HG03565 (cell line): ENCODE measurements at regions not wholly inside any gene's neighbourhood (a gene's known extent, or its start where the extent isn't known, plus 50 kb on each side); places are given as distances from the start of the nearest gene placed in this dataset.
"Not testable (repeated sequence)": the region's sequence is repeated elsewhere in the genome, so short reads cannot be mapped to it uniquely, and the experiment has no call there.

ENCODE experiments used
- ATAC-seq: cut with Tn5 transposase; IDR thresholded peaks from one replicate; pipeline ENCODE4 v1.9.1; 2021; ENCODE audit warnings: mild to moderate bottlenecking, moderate library complexity; ENCODE audit not compliant: unreplicated experiment

GRCh38 chr1:196005426-196005825, 602.8 kb downstream of the KCNT2 start:
- ATAC-seq = no peak

- ATAC-seq = not testable (repeated sequence)
Measured at GRCh38 chr1:196004388-196004787, 603.9 kb downstream of the KCNT2 start.

- no peak for ATAC-seq
Measured at GRCh38 chr1:196002906-196003305, 605.3 kb downstream of the KCNT2 start.

GRCh38 chr1:196002296-196002695, 605.9 kb downstream of the KCNT2 start:
- not testable (repeated sequence) for ATAC-seq

- ATAC-seq = no peak
Measured at GRCh38 chr1:196001188-196001587, 607.1 kb downstream of the KCNT2 start.

GRCh38 chr1:195999022-195999421, 609.2 kb downstream of the KCNT2 start:
- no peak for ATAC-seq

- no peak for ATAC-seq
Measured at GRCh38 chr1:195981448-195982139, 626.6 kb downstream of the KCNT2 start.

- ATAC-seq = no peak
Measured at GRCh38 chr1:195979646-195980045, 628.6 kb downstream of the KCNT2 start.

- no peak for ATAC-seq
Measured at GRCh38 chr1:195973311-195973904, 634.8 kb downstream of the KCNT2 start.

- no peak for ATAC-seq
Measured at GRCh38 chr1:195971589-195971988, 636.7 kb downstream of the KCNT2 start.

- no peak for ATAC-seq
Measured at GRCh38 chr1:195970209-195970608, 638.0 kb downstream of the KCNT2 start.

GRCh38 chr1:195965475-195965874, 642.8 kb downstream of the KCNT2 start:
- ATAC-seq = no peak

- ATAC-seq = no peak
Measured at GRCh38 chr1:195965036-195965435, 643.2 kb downstream of the KCNT2 start.

GRCh38 chr1:195964516-195964915, 643.7 kb downstream of the KCNT2 start:
- no peak for ATAC-seq

GRCh38 chr1:195962051-195962450, 646.2 kb downstream of the KCNT2 start:
- no peak for ATAC-seq

- ATAC-seq = no peak
Measured at GRCh38 chr1:195960580-195960979, 647.7 kb downstream of the KCNT2 start.

GRCh38 chr1:195958131-195958530, 650.1 kb downstream of the KCNT2 start:
- no peak for ATAC-seq

GRCh38 chr1:195956845-195957244, 651.4 kb downstream of the KCNT2 start:
- ATAC-seq = no peak

GRCh38 chr1:195954848-195955247, 653.4 kb downstream of the KCNT2 start:
- ATAC-seq = no peak

GRCh38 chr1:195951313-195951712, 656.9 kb downstream of the KCNT2 start:
- no peak for ATAC-seq

- ATAC-seq = no peak
Measured at GRCh38 chr1:195948123-195948895, 659.9 kb downstream of the KCNT2 start.

GRCh38 chr1:195946500-195946899, 661.7 kb downstream of the KCNT2 start:
- ATAC-seq = no peak
